Breast epithelium (tissue), 3 donors: ENCODE measurements at regions not wholly inside any gene's neighbourhood (a gene's known extent, or its start where the extent isn't known, plus 50 kb on each side); places are given as distances from the start of the nearest gene placed in this dataset.

Experiments
- CTCF ChIP-seq, 3 donors: fragments of 450-650 bp; IDR thresholded peaks; one replicate each; pipeline ENCODE4 v1.5.1; 2016 to 2017; ENCODE audit warnings: antibody characterized with exemption in 3 of 3, mild to moderate bottlenecking in 3 of 3, moderate library complexity in 3 of 3
- POLR2A ChIP-seq: fragments of 450-650 bp; IDR thresholded peaks from one replicate; pipeline ENCODE4 v1.6.1; 2016; ENCODE audit warnings: antibody characterized with exemption, mild to moderate bottlenecking, moderate library complexity
- POLR2AphosphoS5 ChIP-seq, 3 donors: sonication (generic); formaldehyde crosslinking; IDR thresholded peaks; one replicate each; pipeline ENCODE4 v1.6.1; 2017; ENCODE audit warnings: antibody characterized with exemption in 3 of 3

GRCh38 chr7:114302858-114303257 lies 111.8 kb upstream of the FOXP2 start:
- TF ChIP-seq CTCF (IDR thresholded peaks at IDR 0.05) (no peak), POLR2A (no peak), POLR2AphosphoS5 (IDR thresholded peaks at IDR 0.05) (no peak)
